ENCODE measurements at regions not wholly inside any gene's neighbourhood (a gene's known extent, or its start where the extent isn't known, plus 50 kb on each side); places are given as distances from the start of the nearest gene placed in this dataset.
"Not testable (repeated sequence)": the region's sequence is repeated elsewhere in the genome, so short reads cannot be mapped to it uniquely, and the experiment has no call there.

DNA sequence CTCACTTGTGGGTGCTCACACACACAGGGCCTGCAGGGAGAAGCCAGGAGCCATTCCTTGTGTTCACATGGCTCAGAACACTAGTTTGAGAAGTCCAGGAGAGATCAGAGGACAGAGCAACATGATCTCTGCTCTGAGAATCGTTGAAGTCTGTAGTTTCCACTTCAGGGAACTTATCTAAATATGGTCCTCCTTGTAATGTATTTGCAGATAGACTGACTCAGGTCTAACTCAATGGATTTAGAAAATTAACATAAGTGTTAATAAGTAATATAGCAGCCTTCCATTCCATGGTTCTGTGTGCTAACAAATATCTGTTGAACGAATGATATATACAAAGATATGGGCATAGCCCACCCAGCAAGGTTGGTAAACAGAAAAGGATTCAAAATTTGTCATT is 119.8 kb upstream of the STARD13 start:
- ATAC-seq (ENCODE audit: low FRiP score) = no peak
- TF ChIP-seq, protein P1, sequence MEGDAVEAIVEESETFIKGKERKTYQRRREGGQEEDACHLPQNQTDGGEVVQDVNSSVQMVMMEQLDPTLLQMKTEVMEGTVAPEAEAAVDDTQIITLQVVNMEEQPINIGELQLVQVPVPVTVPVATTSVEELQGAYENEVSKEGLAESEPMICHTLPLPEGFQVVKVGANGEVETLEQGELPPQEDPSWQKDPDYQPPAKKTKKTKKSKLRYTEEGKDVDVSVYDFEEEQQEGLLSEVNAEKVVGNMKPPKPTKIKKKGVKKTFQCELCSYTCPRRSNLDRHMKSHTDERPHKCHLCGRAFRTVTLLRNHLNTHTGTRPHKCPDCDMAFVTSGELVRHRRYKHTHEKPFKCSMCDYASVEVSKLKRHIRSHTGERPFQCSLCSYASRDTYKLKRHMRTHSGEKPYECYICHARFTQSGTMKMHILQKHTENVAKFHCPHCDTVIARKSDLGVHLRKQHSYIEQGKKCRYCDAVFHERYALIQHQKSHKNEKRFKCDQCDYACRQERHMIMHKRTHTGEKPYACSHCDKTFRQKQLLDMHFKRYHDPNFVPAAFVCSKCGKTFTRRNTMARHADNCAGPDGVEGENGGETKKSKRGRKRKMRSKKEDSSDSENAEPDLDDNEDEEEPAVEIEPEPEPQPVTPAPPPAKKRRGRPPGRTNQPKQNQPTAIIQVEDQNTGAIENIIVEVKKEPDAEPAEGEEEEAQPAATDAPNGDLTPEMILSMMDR (IDR thresholded peaks at IDR 0.05) = no peak
- no peak for DNase-seq (ENCODE audit: low spot score)

DNA sequence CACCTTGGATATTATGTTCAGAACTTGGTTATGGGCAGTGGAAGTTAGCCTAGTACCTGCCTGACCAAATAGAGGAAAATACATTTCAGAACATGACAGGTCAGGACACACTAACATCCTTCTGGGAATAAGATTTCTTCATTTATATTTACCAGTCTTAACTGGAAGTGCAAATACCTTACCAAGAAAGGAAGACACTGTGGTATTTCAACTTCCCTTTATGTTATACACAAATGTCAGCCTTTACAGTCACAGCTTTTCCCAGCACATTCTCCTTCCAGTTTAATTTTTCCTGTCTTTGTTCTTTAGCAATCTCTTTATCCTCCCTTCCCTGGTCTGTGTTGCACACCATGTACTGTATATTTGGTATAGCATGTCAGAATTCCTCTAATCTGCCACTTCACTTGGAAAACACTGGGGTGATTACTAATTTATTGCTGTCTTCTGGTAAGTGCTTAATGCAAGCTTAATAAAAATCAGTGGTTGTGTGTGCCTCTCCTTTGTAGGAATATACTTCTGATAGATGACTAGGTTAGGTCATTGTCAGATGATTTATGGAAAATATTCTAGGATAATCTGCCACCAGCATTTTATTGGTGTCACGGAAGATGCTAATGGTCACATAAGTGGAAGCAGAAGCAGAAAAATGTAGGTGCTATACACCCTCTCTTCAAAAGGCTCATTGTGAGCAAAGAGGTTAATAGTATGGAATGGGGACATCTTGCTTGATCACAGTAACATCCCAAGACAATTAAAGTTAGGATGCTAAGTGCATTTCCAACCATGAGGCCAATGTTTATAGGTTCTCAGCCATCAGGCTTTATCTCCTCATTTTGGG is 124.3 kb upstream of the STARD13 start:
- ATAC-seq (ENCODE audit: low FRiP score) = no peak

DNA sequence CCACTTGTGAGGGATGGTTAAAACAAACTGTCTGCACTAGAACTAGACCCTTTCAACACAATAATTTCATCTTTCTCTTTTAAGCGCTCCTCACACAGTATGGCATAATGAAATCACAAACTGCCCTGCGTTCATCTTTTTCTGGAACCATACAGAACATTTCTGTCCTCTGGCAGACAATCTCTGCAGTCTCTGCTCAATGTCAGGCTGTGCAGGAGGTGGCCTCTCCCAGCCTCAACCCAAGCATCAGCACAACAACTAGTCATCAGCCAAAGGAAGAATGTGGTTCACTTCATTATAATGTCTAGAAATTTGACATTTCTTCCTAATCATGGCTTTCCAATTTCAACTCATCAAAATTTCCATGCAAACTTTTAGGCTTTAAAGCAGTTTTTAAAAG is 125.1 kb upstream of the STARD13 start:
- TF ChIP-seq, protein P1 (IDR thresholded peaks at IDR 0.05) = no peak
- no peak for ATAC-seq (ENCODE audit: low FRiP score)
- DNase-seq (ENCODE audit: low spot score) = no peak

More for the DNA sequence above, 124.3 kb upstream of the STARD13 start:
- no peak for DNase-seq (ENCODE audit: low spot score)
- TF ChIP-seq, protein P1 (IDR thresholded peaks at IDR 0.05) = no peak

DNA sequence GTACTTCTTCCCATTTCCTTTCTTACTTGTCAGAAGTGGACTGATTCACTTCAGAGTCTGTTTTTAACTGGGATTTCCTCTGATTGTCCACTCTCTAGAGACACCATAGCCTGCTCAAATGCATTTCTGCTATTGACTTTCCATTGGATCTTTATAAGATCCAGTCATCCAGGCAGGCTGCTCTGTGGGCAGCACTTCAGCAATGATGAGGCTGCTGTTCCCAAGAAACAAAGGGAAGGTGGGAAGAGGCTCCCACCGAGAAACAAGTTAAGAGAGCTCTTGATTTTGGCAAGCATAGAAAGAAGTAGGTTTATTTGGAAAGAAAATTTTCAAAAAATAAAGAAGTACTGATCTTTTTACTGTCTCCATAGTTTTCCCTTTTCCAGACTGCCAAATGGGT is 125.8 kb upstream of the STARD13 start:
- ATAC-seq (ENCODE audit: low FRiP score) (no peak), DNase-seq (ENCODE audit: low spot score) (no peak)
- TF ChIP-seq, protein P1 (IDR thresholded peaks at IDR 0.05) = no peak

GRCh38 chr13:33415822-33416221 is 130.3 kb upstream of the STARD13 start:
- ATAC-seq (ENCODE audit: low FRiP score) = no peak
- TF ChIP-seq, protein P1 (IDR thresholded peaks at IDR 0.05) = no peak

DNA sequence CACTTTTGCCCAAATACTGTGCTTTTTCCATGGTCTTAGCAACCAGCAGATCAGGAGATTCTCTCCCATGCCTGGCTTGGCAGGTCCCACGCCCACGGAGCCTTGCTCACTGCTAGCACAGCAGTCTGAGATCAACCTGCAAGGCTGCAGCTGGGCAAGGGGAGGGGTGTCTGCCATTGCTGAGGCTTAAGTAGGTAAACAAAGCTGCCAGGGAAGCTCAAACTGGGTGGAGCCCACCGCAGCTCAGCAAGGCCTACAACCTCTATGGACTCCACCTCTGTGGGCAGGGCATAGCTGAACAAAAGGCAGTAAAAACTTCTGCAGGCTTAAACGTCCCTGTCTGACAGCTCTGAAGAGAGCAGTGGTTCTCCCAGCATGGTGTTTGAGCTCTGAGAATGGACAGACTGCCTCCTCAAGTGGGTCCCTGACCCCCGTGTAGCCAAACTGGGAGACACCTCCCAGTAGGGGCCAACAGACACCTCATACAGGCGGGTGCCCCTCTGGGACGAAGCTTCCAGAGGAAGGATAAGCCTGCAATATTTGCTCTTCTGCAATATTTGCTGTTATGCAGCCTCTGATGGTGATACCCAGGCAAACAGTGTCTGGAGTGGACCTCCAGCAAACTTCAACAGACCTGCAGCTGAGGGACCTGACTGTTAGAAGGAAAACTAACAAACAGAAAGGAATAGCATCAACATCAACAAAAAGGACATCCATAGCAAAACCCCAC is 132.8 kb upstream of the STARD13 start:
- not testable (repeated sequence) for ATAC-seq (ENCODE audit: low FRiP score); DNase-seq (ENCODE audit: low spot score)

More at GRCh38 chr13:33415822-33416221, 130.3 kb upstream of the STARD13 start:
- DNase-seq (ENCODE audit: low spot score) = no peak

- ATAC-seq (ENCODE audit: low FRiP score); DNase-seq (ENCODE audit: low spot score): not testable (repeated sequence)
Observed at GRCh38 chr13:33420117-33420516, 134.6 kb upstream of the STARD13 start.

- ATAC-seq (ENCODE audit: low FRiP score) (no peak), DNase-seq (ENCODE audit: low spot score) (no peak)
- TF ChIP-seq, protein P1 (IDR thresholded peaks at IDR 0.05) = no peak
Observed at GRCh38 chr13:33426131-33426530, 140.6 kb upstream of the STARD13 start.

All from omental fat pad (tissue), 3 donors.